ENCODE measurements at regions not wholly inside any gene's neighbourhood (a gene's known extent, or its start where the extent isn't known, plus 50 kb on each side); places are given as distances from the start of the nearest gene placed in this dataset.
A peak's percentile ranks its signal among the peaks of the same experiment; 100 is the strongest.
"Not testable (repeated sequence)": the region's sequence is repeated elsewhere in the genome, so short reads cannot be mapped to it uniquely, and the experiment has no call there.

- no peak for DNase-seq
Observed at GRCh38 chr15:56568466-56569167, 103.7 kb upstream of the MNS1 start.

- no peak for DNase-seq
Observed at GRCh38 chr15:56557415-56557814, 92.5 kb upstream of the MNS1 start.

- DNase-seq = no peak
Observed at GRCh38 chr15:56553486-56553885, 88.5 kb upstream of the MNS1 start.

GRCh38 chr15:56552659-56553058, 87.7 kb upstream of the MNS1 start:
- DNase-seq = no peak

- DNase-seq = not testable (repeated sequence)
Observed at GRCh38 chr15:56540570-56540969, 75.6 kb upstream of the MNS1 start.

- not testable (repeated sequence) for DNase-seq
Observed at GRCh38 chr15:56540157-56540556, 75.2 kb upstream of the MNS1 start.

GRCh38 chr15:56538901-56539545, 74.1 kb upstream of the MNS1 start:
- DNase-seq = no peak

GRCh38 chr15:56537881-56538280, 72.9 kb upstream of the MNS1 start:
- DNase-seq = peak; percentile 57

GRCh38 chr15:56534728-56535127, 69.8 kb upstream of the MNS1 start:
- no peak for DNase-seq

- DNase-seq = no peak
Observed at GRCh38 chr15:56533731-56534403, 68.9 kb upstream of the MNS1 start.

- no peak for DNase-seq
Observed at GRCh38 chr15:56532721-56533460, 68.0 kb upstream of the MNS1 start.

- no peak for DNase-seq
Observed at GRCh38 chr15:56530157-56530556, 65.2 kb upstream of the MNS1 start.

- no peak for DNase-seq
Observed at GRCh38 chr15:56528136-56528535, 63.2 kb upstream of the MNS1 start.

GRCh38 chr15:56524915-56525314, 60.0 kb upstream of the MNS1 start:
- no peak for DNase-seq

GRCh38 chr15:56523521-56523920, 58.6 kb upstream of the MNS1 start:
- no peak for DNase-seq

GRCh38 chr15:56519000-56519399, 54.1 kb upstream of the MNS1 start:
- no peak for DNase-seq

Measured in CD4-positive, alpha-beta T cell treated with Interleukin-10 for 1 hour (primary cell).